ENCODE measurements at regions not wholly inside any gene's neighbourhood (a gene's known extent, or its start where the extent isn't known, plus 50 kb on each side); places are given as distances from the start of the nearest gene placed in this dataset.

- DNase-seq, result no peak
These were observed 432.7 kb downstream of the FOXO1 start for GRCh38 chr13:40233731-40234195.

- no peak for DNase-seq
These were observed 431.2 kb downstream of the FOXO1 start for GRCh38 chr13:40235160-40235796.

DNA sequence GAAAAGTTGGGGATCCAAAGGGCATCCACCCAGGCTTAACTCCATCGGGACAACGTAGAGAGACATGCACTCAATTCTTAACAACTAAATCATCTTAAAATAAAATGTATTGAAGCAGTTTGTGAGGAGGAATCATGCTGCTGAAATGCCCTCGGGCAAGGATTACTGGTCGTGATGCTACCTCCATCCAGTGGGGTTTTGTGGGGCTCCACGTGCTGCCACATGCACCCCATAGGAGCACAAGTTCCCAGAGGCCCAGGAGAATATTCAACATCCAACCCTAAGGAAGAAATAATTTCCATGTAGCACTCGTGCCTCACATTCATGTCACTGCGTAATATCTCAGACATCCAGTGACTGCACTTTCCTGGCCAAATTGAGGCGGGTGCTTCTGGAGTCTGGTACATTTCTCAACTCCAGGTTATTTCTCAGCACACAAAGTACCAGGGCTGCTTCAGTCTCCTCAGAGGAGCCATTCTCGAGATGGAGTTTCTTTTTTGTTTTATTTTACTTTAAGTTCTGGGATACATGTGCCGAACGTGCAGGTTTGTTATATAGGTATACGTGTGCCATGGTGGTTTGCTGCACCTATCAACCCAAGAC is 429.8 kb downstream of the FOXO1 start:
- no peak for DNase-seq

DNA sequence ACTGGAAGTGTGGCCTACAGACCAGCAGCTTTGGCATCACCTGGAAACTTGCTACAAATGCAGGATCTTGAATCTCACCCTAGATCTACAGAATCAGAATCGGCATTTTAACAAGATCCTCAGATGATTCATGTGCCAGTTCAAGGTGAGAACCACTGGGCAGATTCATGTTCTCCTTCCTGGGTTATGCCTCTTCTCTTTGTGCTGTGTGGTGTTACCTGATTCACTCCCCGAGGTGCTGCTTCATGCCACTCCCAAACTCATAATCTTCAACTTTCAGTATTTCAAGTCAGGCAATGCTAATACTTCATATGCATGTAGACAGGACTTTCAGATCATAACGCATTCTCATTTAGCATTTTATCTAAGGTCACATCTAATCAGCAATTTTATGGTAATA is 427.7 kb downstream of the FOXO1 start:
- no peak for DNase-seq

- DNase-seq, result no peak
These were observed 426.1 kb downstream of the FOXO1 start for GRCh38 chr13:40240293-40240692.

DNA sequence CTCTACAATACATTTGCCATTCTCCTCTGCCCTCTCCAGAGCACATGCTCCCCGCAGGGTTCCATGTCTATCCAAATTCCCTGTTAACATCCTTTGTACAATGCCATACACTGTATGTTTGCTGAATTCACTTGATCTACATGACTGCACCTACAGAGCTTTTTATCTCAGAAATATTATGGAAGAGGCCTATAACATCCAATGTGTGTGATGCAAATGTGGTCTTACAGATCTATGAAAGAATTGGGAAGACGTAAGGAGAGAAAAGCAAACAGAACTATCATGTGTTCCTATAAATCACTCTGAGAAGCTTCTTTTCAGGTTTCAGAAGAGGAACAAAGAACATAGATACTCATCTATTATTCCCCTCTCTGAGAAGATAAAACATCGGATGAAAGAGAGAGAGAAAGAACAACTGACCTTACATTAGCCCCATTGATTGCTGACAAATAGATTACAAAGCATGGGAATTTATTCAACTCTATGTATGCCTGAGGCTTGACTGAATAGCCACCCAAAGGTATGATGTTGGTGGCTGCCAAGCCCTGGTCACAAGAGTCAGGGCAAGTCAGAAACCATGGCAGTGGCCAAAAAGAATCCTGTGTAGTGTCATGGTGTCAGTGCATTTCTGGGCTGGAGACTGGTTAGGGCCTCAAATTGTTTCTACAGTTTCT is 425.2 kb downstream of the FOXO1 start:
- no peak for DNase-seq

GRCh38 chr13:40243047-40243446 is 423.4 kb downstream of the FOXO1 start:
- DNase-seq, result no peak

DNA sequence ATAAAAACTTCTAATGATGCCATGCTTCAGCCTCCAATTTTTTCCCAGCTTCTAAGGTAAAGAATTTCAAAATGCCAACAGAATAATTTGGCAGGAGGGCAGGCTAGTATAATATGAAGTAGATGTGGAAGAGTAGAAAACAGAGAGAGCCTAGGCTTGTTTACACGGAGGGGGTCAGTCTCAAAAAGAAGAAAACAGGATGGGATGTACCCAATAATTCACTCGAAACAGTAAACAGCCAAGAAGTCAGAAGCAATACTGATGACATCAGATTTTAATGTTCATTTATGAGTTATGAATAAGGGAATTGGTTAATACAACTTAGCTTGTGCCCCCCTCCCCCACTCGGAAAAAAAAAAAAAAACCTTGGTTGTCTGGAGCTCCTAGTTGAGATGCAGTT is 422.5 kb downstream of the FOXO1 start:
- DNase-seq, result no peak

DNA sequence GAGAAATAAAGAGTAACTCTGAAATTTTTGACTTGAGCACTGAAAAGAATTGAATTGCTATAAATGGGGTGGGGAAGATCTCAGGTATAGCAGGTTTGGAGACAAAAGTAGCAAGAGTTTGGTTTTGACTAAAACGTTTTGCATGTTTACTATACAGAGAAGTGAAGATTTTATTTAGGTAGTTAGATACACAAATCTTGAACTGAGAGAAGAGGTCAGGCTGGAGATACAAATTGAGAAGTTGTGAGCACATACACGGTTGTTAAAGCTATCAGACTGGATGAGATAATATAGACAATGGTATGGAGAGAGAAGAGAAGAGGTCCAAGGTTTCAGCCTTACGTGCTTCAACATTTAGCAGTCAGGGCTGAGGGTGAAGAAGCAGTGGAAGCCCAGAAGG is 420.9 kb downstream of the FOXO1 start:
- no peak for DNase-seq

- no peak for DNase-seq
These were observed 418.6 kb downstream of the FOXO1 start for GRCh38 chr13:40247845-40248244.

- DNase-seq, result no peak
These were observed 415.0 kb downstream of the FOXO1 start for GRCh38 chr13:40251343-40252032.

GRCh38 chr13:40252241-40252640 is 414.2 kb downstream of the FOXO1 start:
- DNase-seq, result no peak

GRCh38 chr13:40252676-40253075 is 413.8 kb downstream of the FOXO1 start:
- no peak for DNase-seq

- DNase-seq, result no peak
These were observed 412.0 kb downstream of the FOXO1 start for GRCh38 chr13:40254394-40254793.

DNA sequence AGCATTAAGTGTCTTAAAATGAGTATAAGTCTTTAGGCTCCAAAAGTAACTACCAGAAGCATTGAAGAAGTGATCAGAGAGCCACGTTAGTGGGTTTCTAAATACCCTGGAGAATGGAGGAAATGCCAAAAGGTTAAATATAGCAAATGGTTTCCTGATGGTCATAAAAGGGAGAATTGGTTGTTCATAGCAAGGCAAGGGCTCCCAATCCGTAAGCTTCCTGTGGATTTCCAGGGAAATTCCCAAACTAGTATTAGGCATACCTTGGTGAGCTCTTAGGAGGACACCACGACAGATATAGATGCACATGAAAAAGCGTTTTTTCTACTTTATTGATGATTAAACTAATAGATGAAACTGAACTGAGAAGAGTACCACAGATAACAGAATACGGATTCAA is 410.9 kb downstream of the FOXO1 start:
- no peak for DNase-seq

GRCh38 chr13:40259899-40260298 is 406.5 kb downstream of the FOXO1 start:
- DNase-seq, result no peak

DNA sequence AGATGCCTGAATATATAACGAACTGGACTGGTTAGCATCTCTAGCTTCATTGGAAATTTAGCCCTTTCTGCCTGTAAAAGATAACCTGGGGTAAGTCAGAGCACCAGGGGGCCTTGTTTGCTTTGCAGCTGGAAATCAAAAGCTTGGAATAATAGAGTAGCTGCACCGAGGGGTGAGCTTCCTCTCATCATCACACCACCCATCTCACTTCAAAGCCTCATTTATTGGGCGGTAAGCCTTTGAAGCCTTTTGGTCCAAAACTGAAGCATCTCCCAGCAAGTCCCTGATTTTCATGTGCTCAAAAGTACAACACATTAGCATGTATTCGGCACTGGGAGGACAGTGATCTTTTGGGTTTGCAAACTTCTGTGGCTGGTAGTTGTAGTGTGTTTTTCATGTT is 405.1 kb downstream of the FOXO1 start:
- DNase-seq, result no peak

DNA sequence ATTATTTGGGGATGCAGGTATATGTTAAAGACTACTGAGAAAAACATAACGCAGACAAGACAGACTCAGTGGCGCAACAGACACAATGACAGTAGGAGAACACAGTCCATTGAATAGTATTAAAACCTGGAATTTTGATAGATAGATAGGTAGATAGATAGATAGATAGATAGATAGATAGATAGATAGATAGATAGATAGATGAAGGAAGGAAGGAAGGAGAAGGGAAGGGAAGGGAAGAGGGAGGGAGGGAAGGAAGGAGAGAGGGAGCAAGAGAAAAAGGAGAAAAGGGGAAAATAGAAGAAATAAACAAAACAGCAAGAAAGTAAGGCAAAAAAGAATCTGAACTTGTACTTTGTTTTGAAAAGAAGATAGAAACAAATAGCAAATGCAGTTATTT is 404.5 kb downstream of the FOXO1 start:
- no peak for DNase-seq

DNA sequence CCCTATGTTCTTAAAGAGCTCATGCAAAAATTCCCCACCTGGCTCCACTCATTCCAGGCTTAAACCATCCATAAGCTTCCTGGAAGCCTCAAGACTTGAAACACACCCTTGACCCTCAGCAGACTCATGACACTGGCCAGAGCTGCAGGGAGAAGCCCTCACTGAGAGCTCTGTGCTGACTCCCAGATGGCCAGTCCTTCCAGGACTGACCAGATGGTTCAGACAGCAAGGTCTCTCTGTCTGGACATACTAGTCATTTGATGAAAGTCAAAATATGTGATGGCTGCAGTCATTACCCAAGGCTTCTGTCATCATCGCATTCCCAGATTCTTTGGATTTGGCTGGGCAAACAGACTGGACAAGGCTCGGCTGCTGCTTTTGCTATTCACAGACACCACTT is 397.4 kb downstream of the FOXO1 start:
- DNase-seq, result no peak

DNA sequence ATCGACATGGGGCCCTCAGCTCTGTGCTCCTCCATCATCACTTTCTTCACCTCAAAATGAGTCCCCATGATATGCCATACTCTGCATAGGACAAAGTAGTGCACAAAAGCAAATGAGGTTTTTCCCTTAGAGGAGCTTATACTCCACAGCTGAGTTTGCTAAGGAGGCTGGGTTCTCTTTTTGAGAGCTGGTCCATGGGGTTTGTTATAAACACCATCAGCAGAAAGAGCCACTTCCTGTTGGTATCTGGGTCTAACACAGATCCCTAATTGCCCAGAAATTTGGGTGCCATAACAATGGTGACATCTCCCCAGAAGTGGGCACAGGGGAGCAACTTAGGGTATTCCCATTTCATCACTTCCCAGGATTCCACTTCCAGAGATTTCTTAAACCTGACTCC is 395.7 kb downstream of the FOXO1 start:
- DNase-seq, result no peak

- no peak for DNase-seq
These were observed 395.1 kb downstream of the FOXO1 start for GRCh38 chr13:40271271-40271885.

DNA sequence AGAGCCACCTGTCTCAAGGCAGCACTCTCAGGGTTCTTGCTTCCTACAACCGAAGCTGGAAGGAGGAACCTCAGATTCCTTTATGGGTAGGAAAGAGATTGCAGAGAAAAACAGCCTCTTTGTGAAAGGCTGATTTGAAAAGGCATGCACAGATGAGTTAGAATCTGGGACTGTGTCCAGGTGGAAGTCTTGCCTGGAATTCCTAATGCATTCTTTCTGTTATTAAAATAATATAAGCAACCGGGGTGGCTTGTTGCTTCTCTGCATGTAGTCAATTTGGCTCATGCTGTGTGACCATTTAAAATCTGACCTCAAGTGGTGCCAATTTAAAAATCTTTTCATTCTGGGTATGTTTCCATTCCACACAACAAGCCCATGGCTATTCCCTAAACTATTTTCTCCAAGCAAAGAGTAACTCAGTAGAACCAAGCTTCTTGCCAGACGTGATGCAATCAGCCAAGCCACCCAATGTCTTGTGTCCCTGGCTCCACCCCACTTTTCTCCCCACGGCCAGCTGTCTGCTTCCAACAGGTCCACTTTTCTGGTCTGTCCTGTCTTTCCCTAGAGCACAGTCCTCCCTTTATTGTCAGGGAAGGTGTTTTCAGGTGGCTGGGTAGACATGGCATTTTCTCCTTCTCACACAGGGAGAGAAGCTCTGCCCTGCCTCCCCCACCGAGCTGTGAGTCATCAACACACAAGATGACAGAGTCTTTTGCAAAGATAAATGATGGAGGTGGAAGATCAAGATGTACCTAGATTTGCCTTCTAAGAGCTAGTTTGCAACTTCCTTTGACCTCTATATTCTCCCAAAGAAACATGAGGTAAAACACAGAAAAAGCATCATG is 394.3 kb downstream of the FOXO1 start:
- no peak for DNase-seq

- no peak for DNase-seq
These were observed 393.7 kb downstream of the FOXO1 start for GRCh38 chr13:40272776-40273139.
